NCI-H2196 (cell line): ENCODE measurements at regions not wholly inside any gene's neighbourhood (a gene's known extent, or its start where the extent isn't known, plus 50 kb on each side); places are given as distances from the start of the nearest gene placed in this dataset.

Experiments
- DNase-seq: peaks from one replicate; lab custom pipeline; 2025; ENCODE audit not compliant: unreplicated experiment; lab: John Stamatoyannopoulos, UW

GRCh38 chr2:37471104-37471503 is 126.7 kb downstream of the QPCT start:
- no peak for DNase-seq

GRCh38 chr2:37471994-37472393 is 127.6 kb downstream of the QPCT start:
- DNase-seq = no peak

DNA sequence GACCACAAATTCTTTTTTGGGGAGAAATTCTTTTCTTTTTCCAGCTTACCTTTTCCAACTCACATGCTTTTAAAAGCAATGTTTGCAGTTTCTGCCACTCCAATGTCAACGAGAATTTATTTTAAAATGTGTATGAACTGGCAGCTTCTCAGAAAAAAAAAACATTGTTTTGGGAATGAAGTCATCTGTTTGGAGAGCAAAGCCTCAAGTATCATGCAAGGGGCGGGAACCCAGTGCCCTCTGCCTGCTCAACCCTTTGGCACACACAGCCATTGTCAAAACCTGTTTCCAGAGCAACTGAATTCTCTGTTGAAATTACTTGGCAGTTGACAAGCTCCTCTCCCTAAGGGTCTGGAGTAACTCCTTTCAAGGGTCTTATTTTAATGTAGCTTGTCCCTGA is 128.5 kb downstream of the QPCT start:
- DNase-seq = peak; percentile 81

- no peak for DNase-seq
Measured at GRCh38 chr2:37476411-37476810, 132.0 kb downstream of the QPCT start.

- no peak for DNase-seq
Measured at GRCh38 chr2:37477921-37478320, 133.5 kb downstream of the QPCT start.

GRCh38 chr2:37481244-37481643 is 136.8 kb downstream of the QPCT start:
- no peak for DNase-seq

DNA sequence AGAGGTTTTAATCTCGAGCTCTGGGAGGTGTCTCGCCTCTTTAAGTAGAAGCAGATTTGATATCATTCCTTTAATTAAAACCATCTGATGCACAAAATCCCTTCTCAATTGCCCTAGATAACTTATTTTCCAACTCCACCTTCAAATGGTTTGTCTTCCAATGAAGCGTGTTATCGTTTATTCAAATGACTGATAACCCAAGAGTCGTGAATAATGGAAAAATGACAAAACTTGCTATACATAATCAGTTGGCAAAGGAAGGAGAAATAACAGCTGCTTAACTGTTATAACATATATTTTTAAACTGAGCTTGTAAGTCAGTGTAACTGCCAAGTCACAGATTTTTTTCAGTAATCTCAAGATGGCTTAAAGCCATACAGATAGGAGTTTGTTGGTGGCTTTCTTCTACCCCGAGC is 144.6 kb downstream of the QPCT start:
- DNase-seq = no peak

- no peak for DNase-seq
Measured at GRCh38 chr2:37489536-37489935, 145.1 kb downstream of the QPCT start.

GRCh38 chr2:37493425-37493824 is 149.0 kb downstream of the QPCT start:
- no peak for DNase-seq

DNA sequence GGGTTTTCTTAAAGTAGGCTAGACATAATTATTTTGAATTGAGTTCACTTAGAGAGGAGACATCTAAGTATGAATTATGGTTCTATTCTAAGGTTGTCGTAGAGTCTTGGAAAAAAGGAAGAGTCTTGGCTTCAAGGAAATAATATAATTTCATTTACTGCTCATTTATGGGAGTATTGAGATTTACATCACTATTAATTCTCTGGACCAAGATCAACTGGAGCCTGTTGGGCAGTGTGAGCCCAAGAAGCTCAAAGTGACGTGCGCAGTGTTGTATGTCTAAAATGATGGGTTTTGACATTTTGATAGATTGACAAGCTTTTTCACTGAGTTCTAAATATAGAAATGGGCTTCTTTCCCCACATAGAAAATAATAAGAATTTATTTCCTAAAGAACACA is 154.7 kb downstream of the QPCT start:
- no peak for DNase-seq

DNA sequence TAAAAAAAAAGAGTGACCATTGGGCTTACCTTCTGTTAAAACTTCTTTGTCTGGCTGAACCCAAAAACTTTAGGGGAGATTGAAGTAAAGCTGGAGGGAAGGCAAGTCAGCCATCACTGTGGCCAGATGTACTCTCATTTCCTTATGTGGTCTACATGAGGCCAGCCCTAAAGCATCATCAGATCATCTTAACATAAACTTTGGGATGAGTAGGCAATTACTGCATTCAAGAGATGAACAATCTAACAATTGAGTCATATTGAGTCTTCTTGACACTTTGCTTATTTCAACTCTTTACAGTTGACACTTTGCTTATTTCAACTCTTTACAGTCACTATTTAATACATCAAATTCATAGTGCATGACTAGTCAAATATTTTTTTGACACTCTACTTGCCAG is 155.6 kb downstream of the QPCT start:
- no peak for DNase-seq

DNA sequence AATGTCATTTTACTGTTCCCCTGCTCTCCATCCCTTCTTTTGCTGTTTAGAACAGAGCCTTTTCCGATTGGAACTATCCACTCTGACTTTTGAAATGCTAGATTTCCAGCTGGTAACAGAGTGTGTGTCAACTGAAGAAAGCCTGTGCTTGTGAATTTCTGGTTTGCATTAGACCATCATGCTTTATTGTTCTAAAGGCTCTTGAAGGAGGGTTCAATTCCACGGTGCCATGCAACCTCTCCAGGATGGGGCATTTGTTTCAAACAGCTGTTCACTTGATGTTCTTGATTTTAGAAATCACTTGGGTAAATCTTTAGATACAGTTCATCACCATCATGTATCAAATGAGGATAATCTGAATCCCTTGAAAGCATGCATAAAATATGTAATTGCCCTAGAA is 156.7 kb downstream of the QPCT start:
- no peak for DNase-seq

DNA sequence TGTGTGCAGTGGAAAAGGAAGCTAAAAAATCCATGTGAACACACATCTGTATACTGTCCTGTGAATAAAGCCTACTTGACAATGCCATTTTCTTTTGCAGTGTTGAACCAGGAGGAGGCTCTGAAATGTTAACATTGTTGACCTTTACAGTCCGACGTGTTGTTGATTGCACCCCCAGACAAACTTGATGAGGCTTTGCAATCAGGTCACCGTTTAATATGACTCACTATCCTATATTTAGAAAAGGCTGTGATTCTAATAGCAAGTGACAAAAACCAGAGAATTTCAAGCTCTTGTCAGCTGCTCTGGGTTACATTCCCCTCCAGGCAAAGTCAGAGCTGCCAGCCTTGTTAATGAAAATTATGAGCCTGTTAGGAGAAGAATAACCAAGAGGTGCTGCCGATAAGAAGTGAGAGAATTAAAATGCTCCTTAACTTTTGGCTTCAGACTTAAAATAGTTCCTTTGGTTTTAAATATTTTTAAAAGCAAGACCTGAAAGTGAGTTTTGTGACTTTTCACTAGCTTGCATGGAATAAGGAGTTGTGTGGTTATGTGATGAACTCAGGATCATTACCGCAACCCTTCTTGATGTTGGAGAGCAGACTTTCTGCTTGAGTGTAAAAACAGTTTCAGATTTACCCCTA is 162.1 kb downstream of the QPCT start:
- DNase-seq = no peak

GRCh38 chr2:37507051-37507410 is 162.6 kb downstream of the QPCT start:
- no peak for DNase-seq

- no peak for DNase-seq
Measured at GRCh38 chr2:37507703-37508102, 163.3 kb downstream of the QPCT start.

DNA sequence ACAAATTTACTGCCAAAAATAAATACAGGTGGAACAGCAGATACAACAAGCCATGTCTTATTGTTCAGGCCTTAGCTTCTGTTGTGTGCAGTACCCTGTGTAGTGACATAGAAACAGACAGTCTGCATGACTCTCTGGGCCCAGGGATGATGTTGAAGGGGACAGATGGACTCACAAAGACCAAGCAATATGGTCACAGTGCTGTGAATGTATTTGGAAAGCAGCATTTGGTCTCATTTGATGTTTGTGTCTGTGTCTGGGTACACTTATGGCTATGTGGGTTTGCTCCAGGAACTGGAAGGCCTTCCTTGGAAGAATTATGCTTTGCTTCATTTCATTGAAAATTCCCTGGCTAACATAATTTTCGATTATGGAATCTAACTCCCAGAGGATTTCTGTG is 158.5 kb downstream of the CDC42EP3 start:
- DNase-seq = no peak

- DNase-seq = peak; percentile 7
Measured at GRCh38 chr2:37523814-37524362, 147.6 kb downstream of the CDC42EP3 start.

GRCh38 chr2:37526323-37526722 is 145.1 kb downstream of the CDC42EP3 start:
- DNase-seq = no peak

GRCh38 chr2:37526856-37527255 is 144.6 kb downstream of the CDC42EP3 start:
- DNase-seq = no peak

DNA sequence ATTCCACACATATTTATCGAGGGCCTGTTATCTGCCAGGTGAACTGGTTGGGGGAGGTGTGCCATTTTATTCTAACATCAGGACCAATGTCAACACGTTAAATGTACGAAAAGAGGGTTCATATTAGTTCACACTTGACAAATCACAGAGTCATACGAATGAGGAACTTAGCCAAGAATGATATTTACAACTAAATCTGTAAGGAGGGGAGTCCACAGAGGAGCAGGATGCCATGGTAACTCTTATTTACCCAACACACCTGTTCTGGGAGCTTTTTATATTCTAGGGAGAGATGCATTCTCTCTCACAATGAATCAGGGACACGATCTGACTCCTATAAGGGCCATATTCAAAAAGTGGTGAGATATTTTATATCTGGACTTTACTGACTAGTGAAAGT is 144.1 kb downstream of the CDC42EP3 start:
- DNase-seq = peak; percentile 41

GRCh38 chr2:37529830-37530415 is 141.5 kb downstream of the CDC42EP3 start:
- DNase-seq = no peak

DNA sequence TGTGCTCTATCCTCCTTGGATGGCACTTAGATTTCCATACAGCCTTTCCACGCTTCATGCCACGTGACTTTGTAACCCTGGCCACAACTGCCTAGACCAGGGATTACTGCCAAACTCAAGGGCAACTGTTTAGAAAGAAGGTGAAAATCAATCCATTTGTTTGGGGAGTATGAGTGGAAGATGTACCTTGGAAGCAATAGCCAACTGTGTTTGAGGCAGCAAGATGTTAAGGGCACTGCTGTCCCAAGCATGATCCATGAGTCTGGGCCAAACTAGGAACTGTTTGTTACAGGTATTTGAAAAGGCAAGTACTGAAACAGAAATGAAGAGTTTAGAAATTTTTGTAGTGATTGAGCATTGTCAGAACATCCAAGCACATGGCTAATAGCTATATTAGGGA is 138.9 kb downstream of the CDC42EP3 start:
- no peak for DNase-seq

- no peak for DNase-seq
Measured at GRCh38 chr2:37537316-37537715, 134.1 kb downstream of the CDC42EP3 start.
